ENCODE measurements at regions not wholly inside any gene's neighbourhood (a gene's known extent, or its start where the extent isn't known, plus 50 kb on each side); places are given as distances from the start of the nearest gene placed in this dataset.

DNA sequence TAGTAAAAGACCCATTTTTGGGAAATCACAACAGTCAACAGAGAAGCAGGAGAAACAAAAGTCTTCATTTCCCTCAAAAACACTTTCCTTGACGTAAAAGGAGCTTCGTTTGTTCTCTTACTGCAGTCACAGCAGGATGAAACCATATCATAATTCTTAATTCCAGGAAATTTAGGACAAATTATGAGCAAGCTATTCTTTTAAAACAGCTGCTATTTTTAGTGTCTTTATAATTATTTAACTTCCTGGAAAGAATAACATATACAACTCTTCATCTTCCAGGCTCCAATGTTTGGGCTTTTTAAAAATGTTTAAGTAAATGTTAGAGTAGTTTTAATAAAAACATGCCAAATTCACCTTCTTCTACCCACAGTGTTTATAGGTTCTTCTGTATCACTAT is 563.5 kb downstream of the LTN1 start:
- TF ChIP-seq, protein P1, sequence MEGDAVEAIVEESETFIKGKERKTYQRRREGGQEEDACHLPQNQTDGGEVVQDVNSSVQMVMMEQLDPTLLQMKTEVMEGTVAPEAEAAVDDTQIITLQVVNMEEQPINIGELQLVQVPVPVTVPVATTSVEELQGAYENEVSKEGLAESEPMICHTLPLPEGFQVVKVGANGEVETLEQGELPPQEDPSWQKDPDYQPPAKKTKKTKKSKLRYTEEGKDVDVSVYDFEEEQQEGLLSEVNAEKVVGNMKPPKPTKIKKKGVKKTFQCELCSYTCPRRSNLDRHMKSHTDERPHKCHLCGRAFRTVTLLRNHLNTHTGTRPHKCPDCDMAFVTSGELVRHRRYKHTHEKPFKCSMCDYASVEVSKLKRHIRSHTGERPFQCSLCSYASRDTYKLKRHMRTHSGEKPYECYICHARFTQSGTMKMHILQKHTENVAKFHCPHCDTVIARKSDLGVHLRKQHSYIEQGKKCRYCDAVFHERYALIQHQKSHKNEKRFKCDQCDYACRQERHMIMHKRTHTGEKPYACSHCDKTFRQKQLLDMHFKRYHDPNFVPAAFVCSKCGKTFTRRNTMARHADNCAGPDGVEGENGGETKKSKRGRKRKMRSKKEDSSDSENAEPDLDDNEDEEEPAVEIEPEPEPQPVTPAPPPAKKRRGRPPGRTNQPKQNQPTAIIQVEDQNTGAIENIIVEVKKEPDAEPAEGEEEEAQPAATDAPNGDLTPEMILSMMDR (IDR thresholded peaks at IDR 0.05) = no peak
- TF ChIP-seq POLR2A (IDR thresholded peaks at IDR 0.05) = no peak
